HG03342 (cell line): ENCODE measurements at regions not wholly inside any gene's neighbourhood (a gene's known extent, or its start where the extent isn't known, plus 50 kb on each side); places are given as distances from the start of the nearest gene placed in this dataset.
"Not testable (repeated sequence)": the region's sequence is repeated elsewhere in the genome, so short reads cannot be mapped to it uniquely, and the experiment has no call there.

Experiments used
- ATAC-seq: cut with Tn5 transposase; IDR thresholded peaks from one replicate; pipeline ENCODE4 v1.9.1; 2021; ENCODE audit warnings: mild to moderate bottlenecking, moderate library complexity; ENCODE audit not compliant: unreplicated experiment

- no peak for ATAC-seq
These were observed 726.4 kb upstream of the PCDH20 start for GRCh38 chr13:62142048-62142447.

- ATAC-seq, result no peak
These were observed 723.9 kb upstream of the PCDH20 start for GRCh38 chr13:62139597-62139996.

- no peak for ATAC-seq
These were observed 722.2 kb upstream of the PCDH20 start for GRCh38 chr13:62137629-62138405.

GRCh38 chr13:62131604-62132003 lies 716.0 kb upstream of the PCDH20 start:
- ATAC-seq, result no peak

GRCh38 chr13:62130062-62130970 lies 714.7 kb upstream of the PCDH20 start:
- ATAC-seq, result no peak

- no peak for ATAC-seq
These were observed 713.4 kb upstream of the PCDH20 start for GRCh38 chr13:62129000-62129551.

GRCh38 chr13:62126400-62126799 lies 710.8 kb upstream of the PCDH20 start:
- ATAC-seq, result no peak

- ATAC-seq, result no peak
These were observed 709.8 kb upstream of the PCDH20 start for GRCh38 chr13:62125451-62125850.

- no peak for ATAC-seq
These were observed 707.8 kb upstream of the PCDH20 start for GRCh38 chr13:62123409-62123808.

GRCh38 chr13:62122434-62122833 lies 706.8 kb upstream of the PCDH20 start:
- ATAC-seq, result no peak

GRCh38 chr13:62119739-62120700 lies 704.4 kb upstream of the PCDH20 start:
- ATAC-seq, result no peak

GRCh38 chr13:62115831-62116230 lies 700.2 kb upstream of the PCDH20 start:
- ATAC-seq, result no peak

- ATAC-seq, result no peak
These were observed 697.5 kb upstream of the PCDH20 start for GRCh38 chr13:62113179-62113578.

- no peak for ATAC-seq
These were observed 694.4 kb upstream of the PCDH20 start for GRCh38 chr13:62110079-62110478.

GRCh38 chr13:62104136-62104535 lies 688.5 kb upstream of the PCDH20 start:
- not testable (repeated sequence) for ATAC-seq

GRCh38 chr13:62096652-62097051 lies 681.0 kb upstream of the PCDH20 start:
- ATAC-seq, result no peak

GRCh38 chr13:62094932-62095331 lies 679.3 kb upstream of the PCDH20 start:
- ATAC-seq, result no peak

GRCh38 chr13:62093984-62094780 lies 678.5 kb upstream of the PCDH20 start:
- ATAC-seq, result no peak

GRCh38 chr13:62092949-62093348 lies 677.3 kb upstream of the PCDH20 start:
- no peak for ATAC-seq

GRCh38 chr13:62092536-62092935 lies 676.9 kb upstream of the PCDH20 start:
- ATAC-seq, result no peak
